Stomach (tissue), 4 donors: ENCODE measurements at regions not wholly inside any gene's neighbourhood (a gene's known extent, or its start where the extent isn't known, plus 50 kb on each side); places are given as distances from the start of the nearest gene placed in this dataset.

Source experiments
- EP300 ChIP-seq: sonication (generic); formaldehyde crosslinking; IDR thresholded peaks from one replicate; pipeline ENCODE4 v1.6.1; 2017; ENCODE audit warnings: antibody characterized with exemption
- TF ChIP-seq, protein P1 (sequence below), 7 experiments: fragments of 450-650 bp in 4 of 7; fragments of 200-600 bp in 3 of 7; sonication (generic) in 3 of 7; IDR thresholded peaks; one replicate each; pipeline ENCODE4 v1.5.1; 2016 to 2019; ENCODE audit warnings: antibody characterized with exemption in 7 of 7, control low read depth in 2 of 7, mild to moderate bottlenecking in 1 of 7

DNA sequence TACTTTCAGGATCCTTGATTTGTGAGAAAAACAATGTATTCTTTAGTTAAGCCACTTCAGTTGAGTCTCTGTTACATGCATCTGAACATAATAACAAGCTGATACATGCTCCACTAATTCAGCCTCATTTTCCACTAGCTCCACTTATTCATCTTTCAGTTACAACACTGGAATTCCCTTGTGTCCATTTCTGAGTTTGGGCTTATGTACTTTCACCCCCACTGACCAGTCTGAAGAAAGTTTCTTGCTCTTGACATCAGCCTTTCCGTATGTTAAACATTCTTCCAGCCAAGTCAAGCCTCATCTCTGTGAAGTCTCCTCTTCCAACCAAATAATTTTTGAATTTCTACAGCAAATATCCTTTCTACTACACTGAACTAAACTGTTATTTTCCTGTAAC is 592.5 kb upstream of the NOVA1 start:
- TF ChIP-seq, protein P1, sequence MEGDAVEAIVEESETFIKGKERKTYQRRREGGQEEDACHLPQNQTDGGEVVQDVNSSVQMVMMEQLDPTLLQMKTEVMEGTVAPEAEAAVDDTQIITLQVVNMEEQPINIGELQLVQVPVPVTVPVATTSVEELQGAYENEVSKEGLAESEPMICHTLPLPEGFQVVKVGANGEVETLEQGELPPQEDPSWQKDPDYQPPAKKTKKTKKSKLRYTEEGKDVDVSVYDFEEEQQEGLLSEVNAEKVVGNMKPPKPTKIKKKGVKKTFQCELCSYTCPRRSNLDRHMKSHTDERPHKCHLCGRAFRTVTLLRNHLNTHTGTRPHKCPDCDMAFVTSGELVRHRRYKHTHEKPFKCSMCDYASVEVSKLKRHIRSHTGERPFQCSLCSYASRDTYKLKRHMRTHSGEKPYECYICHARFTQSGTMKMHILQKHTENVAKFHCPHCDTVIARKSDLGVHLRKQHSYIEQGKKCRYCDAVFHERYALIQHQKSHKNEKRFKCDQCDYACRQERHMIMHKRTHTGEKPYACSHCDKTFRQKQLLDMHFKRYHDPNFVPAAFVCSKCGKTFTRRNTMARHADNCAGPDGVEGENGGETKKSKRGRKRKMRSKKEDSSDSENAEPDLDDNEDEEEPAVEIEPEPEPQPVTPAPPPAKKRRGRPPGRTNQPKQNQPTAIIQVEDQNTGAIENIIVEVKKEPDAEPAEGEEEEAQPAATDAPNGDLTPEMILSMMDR (IDR thresholded peaks at IDR 0.05), result no peak
- no peak for TF ChIP-seq EP300
